Stomach (tissue), 8 donors: ENCODE measurements at regions not wholly inside any gene's neighbourhood (a gene's known extent, or its start where the extent isn't known, plus 50 kb on each side); places are given as distances from the start of the nearest gene placed in this dataset.

Experiments used
- DNase-seq, 2 donors: peaks; one replicate each; pipeline versions ENCODE4 v3.0.0 to v3.0.0-alpha.2; 2013 to 2019
- H3K27ac ChIP-seq, 5 donors: fragments of 200-600 bp in 4 of 5; sonication (generic) in 4 of 5; one replicate each; pipeline ENCODE4 v1.5.1; 2013 to 2019; ENCODE audit warnings: mild to moderate bottlenecking in 1 of 5, moderate library complexity in 1 of 5
- H3K27me3 ChIP-seq, 3 donors: fragments of 200-600 bp; sonication (generic); one replicate each; pipeline ENCODE4 v1.5.1; 2017 to 2019; ENCODE audit warnings: mixed run types in 1 of 3
- H3K36me3 ChIP-seq, 4 donors: fragments of 200-600 bp; sonication (generic); 1 replicate in 3 of 4; 2 replicates in 1 of 4; pipeline ENCODE4 v1.5.1; 2016 to 2019
- H3K4me1 ChIP-seq, 4 donors: fragments of 200-600 bp; sonication (generic); one replicate each; pipeline ENCODE4 v1.5.1; 2016 to 2019
- H3K4me3 ChIP-seq, 4 donors: fragments of 200-600 bp; sonication (generic) in 3 of 4; one replicate each; pipeline ENCODE4 v1.5.1; 2016 to 2019; ENCODE audit warnings: mild to moderate bottlenecking in 1 of 4
- H3K9me3 ChIP-seq, 4 donors: fragments of 200-600 bp; sonication (generic); one replicate each; pipeline ENCODE4 v1.5.1; 2016 to 2019
- EP300 ChIP-seq: sonication (generic); formaldehyde crosslinking; IDR thresholded peaks from one replicate; pipeline ENCODE4 v1.6.1; 2017; ENCODE audit warnings: antibody characterized with exemption
- POLR2A ChIP-seq, 4 donors: fragments of 450-650 bp; IDR thresholded peaks; one replicate each; pipeline ENCODE4 v1.6.1; 2016; ENCODE audit warnings: antibody characterized with exemption in 4 of 4, control low read depth in 2 of 4, mild to moderate bottlenecking in 1 of 4, moderate library complexity in 1 of 4
- POLR2AphosphoS5 ChIP-seq, 3 donors: sonication (generic); formaldehyde crosslinking; IDR thresholded peaks; one replicate each; pipeline ENCODE4 v1.6.1; 2016; ENCODE audit warnings: antibody characterized with exemption in 3 of 3
- WGBS, 5 donors: extraction: QIAGEN DNeasy Blood & Tissue Kit in 3 of 5; methylation state at CpG; one replicate each; pipeline versions ENCODE4 v1.1.5 to v1.1.7; 2013 to 2018; 5-methylcytosine and 5-hydroxymethylcytosine counted together
- intact Hi-C: fragments of 100-400 bp; cut with DNase I; formaldehyde crosslinking; loops from one replicate; pipeline ENCODE4 v1.15.1; 2023; ENCODE audit warnings: low total_unique reads
- TF ChIP-seq, protein P1 (sequence below), 7 experiments: fragments of 450-650 bp in 4 of 7; fragments of 200-600 bp in 3 of 7; sonication (generic) in 3 of 7; IDR thresholded peaks; one replicate each; pipeline ENCODE4 v1.5.1; 2016 to 2019; ENCODE audit warnings: antibody characterized with exemption in 7 of 7, control low read depth in 2 of 7, mild to moderate bottlenecking in 1 of 7
- donor health status: healthy with polysubstance abuse.
- donor health status: Bipolar disorder and iron deficiency.
- donor health status: healthy.

DNA sequence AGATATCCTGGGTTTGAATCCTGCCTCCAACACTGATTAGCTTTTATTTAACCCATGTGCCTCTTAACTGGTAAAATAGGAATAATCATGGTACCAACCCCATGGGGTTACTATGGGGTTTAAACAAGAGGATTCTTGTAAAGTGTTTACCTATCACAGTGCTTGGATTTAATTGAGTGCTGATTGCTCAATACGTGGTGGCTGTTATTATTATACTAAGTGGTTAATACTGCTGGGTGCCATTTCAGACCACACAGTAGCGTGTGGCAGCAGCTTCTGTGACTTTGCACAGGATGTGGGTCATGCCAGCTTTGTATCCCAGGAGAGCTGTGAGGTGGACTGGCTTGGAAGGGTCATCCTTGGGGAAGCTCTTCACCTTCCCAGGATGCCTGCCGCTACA, 177.2 kb downstream of the SEC23IP start:
- no peak overlapping the region for H3K27ac ChIP-seq
- intact Hi-C loops, result no loop called here
- no peak overlapping the region for H3K4me3 ChIP-seq
- H3K36me3 ChIP-seq, result no peaks in the 10 kb centered on the region
- peaks cover 0 to 26% (median 0%) of the 10 kb centered on the region in 3 donors for H3K27me3 ChIP-seq
- 31 to 57% (median 44%) methylated on average over 3 of the region's 3 CpGs for WGBS, 5 donors
- H3K9me3 ChIP-seq, result peaks cover 0 to 23% (median 4%) of the 10 kb centered on the region in 4 donors
- no peak for DNase-seq
- TF ChIP-seq POLR2AphosphoS5 (IDR thresholded peaks at IDR 0.05), result no peak
- TF ChIP-seq EP300, result no peak
- TF ChIP-seq, protein P1, sequence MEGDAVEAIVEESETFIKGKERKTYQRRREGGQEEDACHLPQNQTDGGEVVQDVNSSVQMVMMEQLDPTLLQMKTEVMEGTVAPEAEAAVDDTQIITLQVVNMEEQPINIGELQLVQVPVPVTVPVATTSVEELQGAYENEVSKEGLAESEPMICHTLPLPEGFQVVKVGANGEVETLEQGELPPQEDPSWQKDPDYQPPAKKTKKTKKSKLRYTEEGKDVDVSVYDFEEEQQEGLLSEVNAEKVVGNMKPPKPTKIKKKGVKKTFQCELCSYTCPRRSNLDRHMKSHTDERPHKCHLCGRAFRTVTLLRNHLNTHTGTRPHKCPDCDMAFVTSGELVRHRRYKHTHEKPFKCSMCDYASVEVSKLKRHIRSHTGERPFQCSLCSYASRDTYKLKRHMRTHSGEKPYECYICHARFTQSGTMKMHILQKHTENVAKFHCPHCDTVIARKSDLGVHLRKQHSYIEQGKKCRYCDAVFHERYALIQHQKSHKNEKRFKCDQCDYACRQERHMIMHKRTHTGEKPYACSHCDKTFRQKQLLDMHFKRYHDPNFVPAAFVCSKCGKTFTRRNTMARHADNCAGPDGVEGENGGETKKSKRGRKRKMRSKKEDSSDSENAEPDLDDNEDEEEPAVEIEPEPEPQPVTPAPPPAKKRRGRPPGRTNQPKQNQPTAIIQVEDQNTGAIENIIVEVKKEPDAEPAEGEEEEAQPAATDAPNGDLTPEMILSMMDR (IDR thresholded peaks at IDR 0.05), result no peak
- TF ChIP-seq POLR2A (IDR thresholded peaks at IDR 0.05), result no peak
- H3K4me1 ChIP-seq, result no peaks in the 10 kb centered on the region

DNA sequence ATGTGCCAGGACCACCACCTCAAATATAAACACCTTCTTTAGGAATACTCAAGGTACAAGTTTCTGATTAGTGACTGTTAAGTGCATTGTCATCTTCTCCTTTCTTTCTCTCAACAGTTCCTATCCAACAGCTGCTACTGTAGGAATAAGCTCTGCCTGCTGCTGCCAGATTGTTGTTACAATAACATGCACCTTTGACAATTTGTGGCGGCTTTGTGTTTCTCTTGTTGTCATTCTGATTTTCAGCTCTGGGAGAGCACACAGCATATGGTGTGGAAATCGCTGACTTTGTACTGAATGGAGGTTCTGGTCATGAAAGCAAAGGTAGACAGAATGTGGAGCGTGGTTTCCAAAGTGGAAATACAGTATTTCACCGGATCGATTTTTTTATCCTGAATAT, 182.8 kb downstream of the SEC23IP start:
- WGBS, 5 donors, result 70 to 83% (median 81%) methylated on average over 5 of the region's 5 CpGs
- Histone ChIP-seq H3K4me1 (no peaks in the 10 kb centered on the region), H3K36me3 (no peaks in the 10 kb centered on the region), H3K27ac (no peak overlapping the region), H3K4me3 (no peak overlapping the region), H3K9me3 (peaks cover 0 to 14% (median 4%) of the 10 kb centered on the region in 4 donors), H3K27me3 (peaks cover 0 to 29% (median 0%) of the 10 kb centered on the region in 3 donors)
- DNase-seq, result no peak
- intact Hi-C loops, result no loop called here
- TF ChIP-seq POLR2AphosphoS5 (IDR thresholded peaks at IDR 0.05) (no peak), EP300 (no peak), POLR2A (IDR thresholded peaks at IDR 0.05) (no peak)
- TF ChIP-seq, protein P1 (IDR thresholded peaks at IDR 0.05), result no peak

DNA sequence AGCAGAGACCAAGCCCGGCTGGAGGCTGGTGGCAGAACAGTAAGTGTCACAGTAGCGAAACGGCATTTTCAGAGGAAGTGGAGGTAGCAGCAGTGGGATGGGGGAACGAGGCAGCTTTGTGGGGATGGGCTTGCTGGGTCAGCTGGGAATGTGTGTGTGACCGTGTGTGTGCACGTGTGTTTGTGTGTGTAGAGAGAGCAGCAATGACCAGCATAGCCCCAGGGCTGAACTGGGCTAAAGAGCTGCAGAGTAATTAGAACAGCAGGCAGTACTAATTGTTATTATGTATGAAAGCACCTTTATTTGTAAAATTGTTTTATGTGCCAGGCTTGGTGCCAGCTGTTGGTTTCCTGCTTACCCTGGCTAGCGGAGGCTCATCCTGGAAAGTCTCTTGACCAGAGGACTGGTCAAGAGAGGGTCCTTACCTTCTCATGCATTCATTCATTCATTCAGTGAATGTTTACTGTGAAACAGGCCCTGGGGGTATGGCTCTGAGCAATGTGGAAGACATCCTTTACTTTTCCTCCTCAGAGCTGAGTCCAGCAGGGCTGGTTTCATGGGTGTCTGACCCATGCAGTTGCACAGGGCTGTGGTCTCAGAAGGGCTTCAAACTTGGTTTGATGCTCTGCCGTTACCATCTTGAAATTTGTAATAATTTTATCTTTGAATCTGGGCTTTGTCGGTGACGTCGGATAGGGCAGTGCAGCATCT, 184.6 kb downstream of the SEC23IP start:
- no peak for TF ChIP-seq EP300
- TF ChIP-seq, protein P1 (IDR thresholded peaks at IDR 0.05), result no peak
- TF ChIP-seq POLR2A (IDR thresholded peaks at IDR 0.05), result no peak
- no peak for TF ChIP-seq POLR2AphosphoS5 (IDR thresholded peaks at IDR 0.05)
- whole genome bisulfite sequencing, 5 donors, result 60 to 76% (median 69%) methylated on average over 11 of the region's 11 CpGs
- peaks cover 0 to 16% (median 0%) of the 10 kb centered on the region in 3 donors for H3K27me3 ChIP-seq

DNA sequence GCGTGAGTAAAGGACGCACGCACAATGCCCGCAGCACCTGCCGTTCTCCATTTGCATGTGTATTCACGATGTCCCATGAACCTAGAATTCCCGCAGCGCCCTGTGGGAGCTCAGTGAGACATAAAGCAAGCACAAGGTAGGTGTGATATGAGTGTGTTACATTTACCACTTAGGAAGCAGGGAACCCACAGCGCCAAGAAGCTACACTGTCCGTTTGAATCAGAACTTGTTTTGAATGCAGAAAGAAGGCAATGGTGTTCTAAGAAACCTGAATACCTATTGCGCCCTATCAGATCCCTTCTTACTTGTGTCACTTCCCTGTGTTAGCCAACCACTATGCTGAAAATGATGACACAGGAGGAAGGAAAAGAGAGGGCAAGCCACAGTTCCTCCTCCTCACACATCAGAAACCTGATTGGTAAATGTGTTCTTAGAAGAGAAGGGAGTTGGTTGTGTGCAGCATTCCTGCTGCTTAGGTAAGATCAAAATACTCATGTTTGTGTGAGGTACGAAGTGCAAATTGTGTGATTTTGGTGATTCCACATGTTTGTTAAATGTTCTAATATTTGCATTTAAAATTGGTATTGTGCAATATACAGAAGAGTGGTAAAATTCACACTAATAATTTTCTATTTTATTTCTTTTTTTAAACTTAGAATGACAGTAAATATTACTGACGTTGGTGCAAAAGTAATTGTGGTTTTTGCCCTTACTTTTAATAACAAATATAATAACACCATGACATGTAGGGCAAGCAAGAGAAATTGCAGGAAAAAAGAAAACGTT, 185.4 kb downstream of the SEC23IP start:
- 45 to 61% (median 56%) methylated on average over 14 of the region's 14 CpGs for WGBS, 5 donors
- H3K4me3 ChIP-seq, result no peak overlapping the region
- peaks cover 0 to 16% (median 0%) of the 10 kb centered on the region in 3 donors for H3K27me3 ChIP-seq
- peaks cover 0 to 8% (median 4%) of the 10 kb centered on the region in 4 donors for H3K9me3 ChIP-seq
- no peaks in the 10 kb centered on the region for H3K36me3 ChIP-seq
- H3K4me1 ChIP-seq, result no peaks in the 10 kb centered on the region
- TF ChIP-seq POLR2A (IDR thresholded peaks at IDR 0.05) (no peak), POLR2AphosphoS5 (IDR thresholded peaks at IDR 0.05) (no peak), EP300 (no peak)
- TF ChIP-seq, protein P1 (IDR thresholded peaks at IDR 0.05), result no peak
- intact Hi-C loops, result no loop called here
- DNase-seq, result no peak
- H3K27ac ChIP-seq, result no peak overlapping the region

More for the DNA sequence above, 184.6 kb downstream of the SEC23IP start:
- no peak overlapping the region for H3K27ac ChIP-seq
- H3K4me3 ChIP-seq, result no peak overlapping the region
- H3K4me1 ChIP-seq, result no peaks in the 10 kb centered on the region
- intact Hi-C loops, result no loop called here
- DNase-seq, result no peak
- H3K36me3 ChIP-seq, result no peaks in the 10 kb centered on the region
- peaks cover 0 to 10% (median 4%) of the 10 kb centered on the region in 4 donors for H3K9me3 ChIP-seq
